IMR-90 (cell line): ENCODE measurements at regions not wholly inside any gene's neighbourhood (a gene's known extent, or its start where the extent isn't known, plus 50 kb on each side); places are given as distances from the start of the nearest gene placed in this dataset.

Experiments used
- ATAC-seq: fragments of 200-7000 bp; cut with Tn5 transposase; 2 replicates; pipeline ENCODE4 v1.9.1; 2020; ENCODE audit warnings: low read depth, mild to moderate bottlenecking, moderate library complexity
- BruUV-seq: library from RNA; stranded (reverse); fragments of 400-500 nt; replicated peaks from 2 replicates; lab custom pipeline; 2021; lab: Mats Ljungman, UMichigan
- CTCF ChIA-PET: fragments of 300-600 bp; formaldehyde crosslinking; extraction: SDS; loops from one replicate; lab custom pipeline; 2021; ENCODE audit warnings: antibody characterized with exemption; lab: Yijun Ruan, JAX
- POLR2A ChIA-PET: fragments of 300-600 bp; sonication (Branson Sonifier 250); formaldehyde crosslinking; loops from one replicate; lab custom pipeline; 2022; ENCODE audit warnings: antibody characterized with exemption; ENCODE audit not compliant: unreplicated experiment; lab: Charles Lee
- DNase-seq: peaks from one replicate; pipeline ENCODE4 v3.0.0; 2013
- H2AFZ ChIP-seq: replicated peaks from 2 replicates; pipeline ENCODE3; 2013; ENCODE audit warnings: low read length, mild to moderate bottlenecking; ENCODE audit not compliant: poor library complexity
- H2AK5ac ChIP-seq: 2 replicates; pipeline ENCODE4 v1.6.1; 2013; ENCODE audit warnings: low read depth, low read length, inconsistent platforms
- H2AK9ac ChIP-seq: replicated peaks from 2 replicates; pipeline ENCODE3; 2013; ENCODE audit warnings: mild to moderate bottlenecking, low read depth, low read length, moderate library complexity; ENCODE audit not compliant: poor library complexity
- H2BK120ac ChIP-seq: 2 replicates; pipeline ENCODE4 v1.6.1; 2013; ENCODE audit warnings: low read depth, low read length, inconsistent platforms
- H2BK15ac ChIP-seq: 3 replicates; pipeline ENCODE4 v1.6.1; 2013; ENCODE audit warnings: low read depth, low read length, inconsistent platforms
- H2BK20ac ChIP-seq: 2 replicates; pipeline ENCODE4 v1.6.1; 2013; ENCODE audit warnings: low read depth, mild to moderate bottlenecking, inconsistent platforms, low read length, moderate library complexity
- H2BK5ac ChIP-seq: 2 replicates; pipeline ENCODE4 v1.6.1; 2013; ENCODE audit warnings: mild to moderate bottlenecking, low read depth, low read length, inconsistent platforms; ENCODE audit not compliant: poor library complexity, severe bottlenecking
- H3K14ac ChIP-seq: replicated peaks from 2 replicates; pipeline ENCODE4 v1.6.1; 2013; ENCODE audit warnings: low read depth, low read length, inconsistent platforms
- H3K18ac ChIP-seq: 2 replicates; pipeline ENCODE4 v1.6.1; 2013; ENCODE audit warnings: low read depth, low read length, control low read depth
- H3K23ac ChIP-seq: 2 replicates; pipeline ENCODE4 v1.6.1; 2013; ENCODE audit warnings: low read depth, low read length, inconsistent platforms
- H3K27ac ChIP-seq: 2 replicates; pipeline ENCODE4 v1.5.1; 2013; ENCODE audit warnings: mild to moderate bottlenecking, control low read depth, low read length; ENCODE audit not compliant: insufficient read depth
- H3K27me3 ChIP-seq: 2 replicates; pipeline ENCODE4 v1.6.1; 2013; ENCODE audit warnings: low read length; ENCODE audit not compliant: control insufficient read depth, insufficient read depth
- H3K36me3 ChIP-seq: 2 replicates; pipeline ENCODE4 v1.6.1; 2013; ENCODE audit warnings: low read length, mixed read lengths; ENCODE audit not compliant: control insufficient read depth, insufficient read depth
- H3K4ac ChIP-seq: 2 replicates; pipeline ENCODE4 v1.6.1; 2013; ENCODE audit warnings: low read depth, low read length, inconsistent platforms
- H3K4me1 ChIP-seq: 2 replicates; pipeline ENCODE4 v1.6.1; 2013; ENCODE audit warnings: low read length, mixed read lengths; ENCODE audit not compliant: control insufficient read depth, insufficient read depth
- H3K4me2 ChIP-seq: 2 replicates; pipeline ENCODE4 v1.6.1; 2013; ENCODE audit warnings: low read depth, mild to moderate bottlenecking, control low read depth, low read length, moderate library complexity
- H3K4me3 ChIP-seq: 2 replicates; pipeline ENCODE4 v1.5.1; 2013; ENCODE audit warnings: low read depth, mild to moderate bottlenecking, control low read depth, low read length, moderate library complexity; ENCODE audit not compliant: insufficient read depth
- H3K56ac ChIP-seq: 2 replicates; pipeline ENCODE4 v1.6.1; 2013; ENCODE audit warnings: low read length, inconsistent platforms; ENCODE audit not compliant: insufficient read depth; ENCODE audit errors: extremely low read depth
- H3K79me1 ChIP-seq, 2 experiments: 2 replicates each; pipeline ENCODE4 v1.6.1; 2013; ENCODE audit warnings: low read length in 2 of 2, inconsistent platforms in 1 of 2, low read depth in 1 of 2
- H3K9ac ChIP-seq: 2 replicates; pipeline ENCODE4 v1.6.1; 2013; ENCODE audit warnings: low read depth, low read length, control low read depth
- H3K9me1 ChIP-seq: 2 replicates; pipeline ENCODE4 v1.6.1; 2013; ENCODE audit warnings: low read length, inconsistent platforms; ENCODE audit not compliant: insufficient read depth
- H3K9me3 ChIP-seq: 2 replicates; pipeline ENCODE4 v1.6.1; 2013; ENCODE audit warnings: low read length; ENCODE audit not compliant: control insufficient read depth, insufficient read depth
- H4K20me1 ChIP-seq: 2 replicates; pipeline ENCODE4 v1.6.1; 2013; ENCODE audit warnings: low read length, inconsistent platforms; ENCODE audit not compliant: insufficient read depth
- H4K5ac ChIP-seq: 2 replicates; pipeline ENCODE4 v1.6.1; 2013; ENCODE audit warnings: mild to moderate bottlenecking, low read depth, low read length, control low read depth
- H4K8ac ChIP-seq, 2 experiments: 2 replicates each; pipeline ENCODE4 v1.6.1; 2013; ENCODE audit warnings: low read depth in 2 of 2, low read length in 2 of 2, control low read depth in 1 of 2, inconsistent platforms in 1 of 2
- H4K91ac ChIP-seq: 2 replicates; pipeline ENCODE4 v1.6.1; 2013; ENCODE audit warnings: low read depth, low read length, inconsistent platforms; ENCODE audit not compliant: insufficient read depth
- CTCF ChIP-seq: conservative IDR thresholded peaks from 2 replicates; pipeline ENCODE4 v1.5.1; 2012; ENCODE audit warnings: mild to moderate bottlenecking, low read depth, low read length, improper control_type of control experiment
- RAD21 ChIP-seq: IDR thresholded peaks from 2 replicates; pipeline ENCODE4 v1.6.1; 2012; ENCODE audit warnings: low read length, improper control_type of control experiment
- SMC3 ChIP-seq: fragments of 150-350 bp; IDR thresholded peaks from 2 replicates; pipeline ENCODE4 v1.6.1; 2016; ENCODE audit warnings: low read depth, mild to moderate bottlenecking, antibody characterized with exemption, low read length, moderate library complexity
- USF2 ChIP-seq: fragments of 150-350 bp; IDR thresholded peaks from 2 replicates; pipeline ENCODE4 v1.6.1; 2017; ENCODE audit warnings: mild to moderate bottlenecking, antibody characterized with exemption, low read length, low read depth
- WGBS, 2 experiments: methylation state at CpG; one replicate each; pipeline versions ENCODE4 v1.1.5 to v1.1.7; 2013; ENCODE audit warnings: missing lambda C conversion rate in 2 of 2; ENCODE audit not compliant: insufficient read length in 1 of 2; ENCODE audit errors: extremely low coverage in 2 of 2; 5-methylcytosine and 5-hydroxymethylcytosine counted together
- dilution Hi-C: fragments of 300-500 bp; cut with HindIII; formaldehyde crosslinking; loops from one replicate; pipeline ENCODE4 v1.14.3; 2018; ENCODE audit warnings: low sequenced_read_pairs; ENCODE audit not compliant: unreplicated experiment
- in situ Hi-C: fragments of 300-500 bp; cut with MboI; formaldehyde crosslinking; loops from 3 replicates; pipeline ENCODE4 v1.14.3; 2019; ENCODE audit warnings: low sequenced_read_pairs, inconsistent platforms, mixed read lengths
- intact Hi-C: fragments of 100-400 bp; cut with micrococcal nuclease; formaldehyde crosslinking; loops from 2 replicates; pipeline ENCODE4 v1.10.0; 2022

- no peak overlapping the region for H4K8ac ChIP-seq
- no peak overlapping the region for H3K27ac ChIP-seq
- CTCF ChIA-PET = interaction anchor here (0.5 to 1.0 kb wide), 5 partner anchors 415 to 468 kb away, joined by 3 to 5 read pairs (median 3); no protein-coding TSS in a partner anchor
- H3K27me3 ChIP-seq = no peaks in the 10 kb centered on the region
- peak; percentile 59 for DNase-seq
- H3K36me3 ChIP-seq = no peaks in the 10 kb centered on the region
- no peak overlapping the region for H3K4me3 ChIP-seq
- TF ChIP-seq USF2 = no peak
- TF ChIP-seq CTCF = peak; percentile 47
- TF ChIP-seq SMC3 = peak; percentile 27; the same call in 1 of the 2 replicates
- TF ChIP-seq RAD21 = peak; percentile 53
- no peak overlapping the region for H2AK5ac ChIP-seq
- in situ Hi-C loops (loop anchor here (10.0 kb wide), 1 partner anchor 455 kb away; no protein-coding TSS in a partner anchor), intact Hi-C loops (loop anchor here (2.0 to 10.0 kb wide), 3 partner anchors 437 to 705 kb away; partner anchors contain the start of gene SATB2), dilution Hi-C loops (no loop called here)
- H3K23ac ChIP-seq = no peak overlapping the region
- no peak overlapping the region for H3K4ac ChIP-seq
- H3K79me1 ChIP-seq = no peaks in the 10 kb centered on the region
- BruUV-seq = no TSS peak
- H2AK9ac ChIP-seq = no peak overlapping the region
- no peak overlapping the region for H2BK120ac ChIP-seq
- POLR2A ChIA-PET = interaction anchor here (0.5 kb wide), 1 partner anchor 358 kb away, joined by 3 read pairs; no protein-coding TSS in a partner anchor
- no peaks in the 10 kb centered on the region for H4K20me1 ChIP-seq
- H3K14ac ChIP-seq = no peak overlapping the region
- no peak overlapping the region for H4K5ac ChIP-seq
- no peak overlapping the region for H2BK20ac ChIP-seq
- no peaks in the 10 kb centered on the region for H3K9me3 ChIP-seq
- H2AFZ ChIP-seq = no peak overlapping the region
- peak; percentile 54; the same call in 1 of the 2 replicates for ATAC-seq
- H3K9me1 ChIP-seq = no peaks in the 10 kb centered on the region
- H4K91ac ChIP-seq = no peak overlapping the region
- no peak overlapping the region for H3K18ac ChIP-seq
- H2BK15ac ChIP-seq = no peak overlapping the region
- no peaks in the 10 kb centered on the region for H3K4me1 ChIP-seq
- no peak overlapping the region for H3K56ac ChIP-seq
- H2BK5ac ChIP-seq = no peak overlapping the region
- H3K9ac ChIP-seq = no peak overlapping the region
- no peak overlapping the region for H3K4me2 ChIP-seq
- no CpG with 5 or more reads among the region's 4 CpGs for WGBS, 2 experiments
Measured at GRCh38 chr2:199019898-199020507, 437.7 kb downstream of the SATB2 start.
